ENCODE measurements at regions not wholly inside any gene's neighbourhood (a gene's known extent, or its start where the extent isn't known, plus 50 kb on each side); places are given as distances from the start of the nearest gene placed in this dataset.
A peak's percentile ranks its signal among the peaks of the same experiment; 100 is the strongest.
"Not testable (repeated sequence)": the region's sequence is repeated elsewhere in the genome, so short reads cannot be mapped to it uniquely, and the experiment has no call there.

DNA sequence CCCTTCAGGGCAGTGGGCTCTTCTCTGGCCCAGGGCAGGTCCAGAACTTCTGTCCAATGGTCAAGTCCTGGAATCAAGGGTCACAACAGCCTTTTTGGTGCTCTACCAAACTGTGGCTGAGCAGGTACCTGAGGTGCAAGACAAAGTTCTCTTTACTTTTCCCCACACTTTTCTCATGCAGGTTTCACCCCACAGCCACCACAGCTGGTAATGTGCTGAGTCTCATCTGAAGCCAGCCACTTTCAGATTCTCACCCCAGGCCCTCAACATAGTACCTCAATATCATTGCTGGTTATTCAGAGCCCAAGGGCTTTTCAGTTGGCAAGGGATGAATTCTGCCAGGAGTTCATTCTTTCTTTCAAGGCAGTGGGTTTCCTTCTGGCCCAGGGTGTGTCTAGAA, 426.0 kb downstream of the TECRL start:
- H3K4me3 ChIP-seq: no peak overlapping the region
- H3K27me3 ChIP-seq (ENCODE audit: low read depth): no peaks in the 10 kb centered on the region
- no peaks in the 10 kb centered on the region for H3K36me3 ChIP-seq
- no peak overlapping the region for H3K27ac ChIP-seq
- ATAC-seq (no peak), DNase-seq (no peak)
- peaks cover 19% of the 10 kb centered on the region for H3K9me3 ChIP-seq
- TF ChIP-seq, protein P1, sequence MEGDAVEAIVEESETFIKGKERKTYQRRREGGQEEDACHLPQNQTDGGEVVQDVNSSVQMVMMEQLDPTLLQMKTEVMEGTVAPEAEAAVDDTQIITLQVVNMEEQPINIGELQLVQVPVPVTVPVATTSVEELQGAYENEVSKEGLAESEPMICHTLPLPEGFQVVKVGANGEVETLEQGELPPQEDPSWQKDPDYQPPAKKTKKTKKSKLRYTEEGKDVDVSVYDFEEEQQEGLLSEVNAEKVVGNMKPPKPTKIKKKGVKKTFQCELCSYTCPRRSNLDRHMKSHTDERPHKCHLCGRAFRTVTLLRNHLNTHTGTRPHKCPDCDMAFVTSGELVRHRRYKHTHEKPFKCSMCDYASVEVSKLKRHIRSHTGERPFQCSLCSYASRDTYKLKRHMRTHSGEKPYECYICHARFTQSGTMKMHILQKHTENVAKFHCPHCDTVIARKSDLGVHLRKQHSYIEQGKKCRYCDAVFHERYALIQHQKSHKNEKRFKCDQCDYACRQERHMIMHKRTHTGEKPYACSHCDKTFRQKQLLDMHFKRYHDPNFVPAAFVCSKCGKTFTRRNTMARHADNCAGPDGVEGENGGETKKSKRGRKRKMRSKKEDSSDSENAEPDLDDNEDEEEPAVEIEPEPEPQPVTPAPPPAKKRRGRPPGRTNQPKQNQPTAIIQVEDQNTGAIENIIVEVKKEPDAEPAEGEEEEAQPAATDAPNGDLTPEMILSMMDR (IDR thresholded peaks at IDR 0.05): no peak
- H3K4me1 ChIP-seq: no peaks in the 10 kb centered on the region
- intact Hi-C loops (cut with DNase I): no loop called here

DNA sequence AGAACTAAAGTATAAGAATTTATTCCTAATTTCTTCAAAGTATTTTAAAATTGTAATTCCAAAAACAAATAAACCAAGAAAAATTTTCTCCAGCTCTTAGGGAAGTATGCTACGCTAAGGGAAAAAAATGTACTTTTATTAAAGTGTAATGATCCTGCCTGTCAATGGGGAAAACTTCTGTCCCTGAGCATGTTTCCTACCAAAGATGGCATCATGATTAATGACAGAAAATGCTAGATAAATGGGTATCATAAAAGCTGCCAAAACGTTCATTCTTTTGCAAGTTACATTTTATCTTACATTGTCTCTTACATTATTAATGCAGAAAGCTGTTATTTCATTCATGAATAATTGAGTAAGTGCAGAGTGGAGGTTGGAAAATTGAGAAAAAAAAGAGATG, 443.4 kb downstream of the TECRL start:
- H3K4me1 ChIP-seq: no peaks in the 10 kb centered on the region
- H3K4me3 ChIP-seq: no peak overlapping the region
- H3K36me3 ChIP-seq: no peaks in the 10 kb centered on the region
- H3K9me3 ChIP-seq: no peaks in the 10 kb centered on the region
- H3K27me3 ChIP-seq (ENCODE audit: low read depth): no peaks in the 10 kb centered on the region
- intact Hi-C loops (cut with DNase I): no loop called here
- ATAC-seq: no peak
- DNase-seq: no peak
- TF ChIP-seq, protein P1 (IDR thresholded peaks at IDR 0.05): no peak
- H3K27ac ChIP-seq: no peak overlapping the region

DNA sequence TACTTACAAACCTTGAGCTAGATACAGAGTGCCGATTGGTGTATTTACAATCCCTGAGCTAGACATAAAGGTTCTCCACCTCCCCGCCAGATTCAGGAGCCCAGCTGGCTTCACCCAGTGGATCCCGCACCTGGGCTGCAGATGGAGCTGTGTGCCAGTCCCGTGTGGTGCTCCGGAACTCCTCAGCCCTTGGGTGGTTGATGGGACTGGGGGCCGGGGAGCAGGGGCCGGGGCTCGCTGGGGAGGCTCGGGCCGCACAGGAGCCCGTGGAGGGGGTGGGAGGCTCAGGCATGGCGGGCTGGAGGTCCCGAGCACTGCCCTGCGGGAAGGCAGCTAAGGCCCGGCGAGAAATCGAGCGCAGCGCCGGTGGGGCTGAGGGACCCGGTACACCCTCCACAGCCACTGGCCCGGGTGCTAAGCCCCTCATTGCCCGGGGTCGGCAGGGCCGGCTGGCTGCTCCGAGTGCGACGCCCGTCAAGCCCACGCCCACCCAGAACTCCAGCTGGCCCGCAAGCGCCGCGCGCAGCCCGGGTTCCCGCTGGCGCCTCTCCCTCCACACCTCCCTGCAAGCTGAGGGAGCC, 466.5 kb downstream of the TECRL start:
- H3K27me3 ChIP-seq (ENCODE audit: low read depth); DNase-seq; intact Hi-C loops (cut with DNase I); ATAC-seq; H3K36me3 ChIP-seq; H3K27ac ChIP-seq; H3K9me3 ChIP-seq; H3K4me3 ChIP-seq; H3K4me1 ChIP-seq: not testable (repeated sequence)

DNA sequence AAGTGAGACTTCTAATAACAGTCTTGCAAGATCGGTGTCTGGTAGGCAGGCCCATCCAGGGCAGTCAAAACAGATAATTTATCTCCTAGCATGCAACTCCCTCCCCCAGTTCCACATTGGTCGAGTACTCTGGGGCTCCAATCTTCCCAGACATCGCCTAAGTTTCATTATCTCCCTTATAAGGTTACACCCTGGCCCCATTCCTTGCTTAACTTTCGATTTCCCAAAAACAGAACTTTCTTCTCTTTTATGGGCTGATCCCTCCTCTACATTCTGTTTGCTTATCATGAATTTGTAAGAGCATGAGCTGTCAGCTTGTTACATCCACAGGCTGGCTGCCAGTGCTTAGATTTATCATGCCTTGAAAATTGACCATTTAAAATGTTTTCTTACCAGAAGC, 471.3 kb downstream of the TECRL start:
- Histone ChIP-seq H3K4me3 (no peak overlapping the region), H3K27ac (peak overlapping the region; percentile 1), H3K27me3 (ENCODE audit: low read depth) (no peaks in the 10 kb centered on the region), H3K4me1 (no peaks in the 10 kb centered on the region), H3K9me3 (no peaks in the 10 kb centered on the region), H3K36me3 (no peaks in the 10 kb centered on the region)
- DNase-seq (no peak), ATAC-seq (peak; percentile 48 to 63)
- TF ChIP-seq, protein P1 (IDR thresholded peaks at IDR 0.05): no peak
- intact Hi-C loops (cut with DNase I): no loop called here

DNA sequence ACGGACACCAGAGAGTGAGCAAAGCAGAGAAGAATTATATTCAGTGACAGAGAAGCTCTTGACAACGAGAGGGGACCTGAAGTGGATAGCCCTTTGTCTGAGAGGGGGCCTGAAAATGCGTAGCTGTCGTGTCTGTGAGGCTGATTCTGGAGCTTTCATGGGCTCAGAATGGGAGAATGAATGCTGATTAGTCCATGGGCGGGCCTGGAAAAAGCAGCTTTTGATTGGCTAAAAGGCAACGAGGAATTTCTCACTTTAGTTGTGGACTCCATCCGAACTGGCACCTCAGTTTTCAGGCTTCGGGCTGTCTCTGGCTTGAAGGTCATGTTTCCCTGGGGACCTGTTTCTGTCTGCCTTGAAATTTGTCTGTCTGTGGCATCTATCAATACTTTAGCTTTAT, 487.1 kb downstream of the TECRL start:
- Histone ChIP-seq H3K27me3 (ENCODE audit: low read depth) (no peaks in the 10 kb centered on the region), H3K4me1 (no peaks in the 10 kb centered on the region), H3K9me3 (no peaks in the 10 kb centered on the region), H3K4me3 (no peak overlapping the region), H3K27ac (no peak overlapping the region), H3K36me3 (no peaks in the 10 kb centered on the region)
- DNase-seq (no peak), ATAC-seq (no peak)
- TF ChIP-seq, protein P1 (IDR thresholded peaks at IDR 0.05): no peak
- intact Hi-C loops (cut with DNase I): no loop called here

DNA sequence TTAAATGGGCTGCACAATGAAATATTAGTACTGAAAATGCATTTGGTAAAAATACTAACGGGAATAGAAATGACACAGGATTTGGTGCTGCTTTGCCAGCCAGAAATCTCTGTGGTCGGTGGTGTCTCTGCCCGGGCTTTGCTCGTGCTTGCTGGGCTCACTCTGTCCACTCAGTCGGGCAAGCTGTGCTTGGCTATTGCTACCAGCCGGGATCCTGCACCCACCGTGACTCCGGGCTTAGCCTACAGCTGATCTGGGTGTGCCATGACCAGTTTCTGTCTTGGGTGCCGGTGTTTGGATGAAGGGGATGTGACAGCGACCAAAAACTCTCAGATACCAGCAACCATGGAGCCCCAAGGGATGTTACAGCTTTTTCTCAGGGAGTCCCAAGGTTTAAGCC, 487.7 kb downstream of the TECRL start:
- Histone ChIP-seq H3K36me3 (no peaks in the 10 kb centered on the region), H3K27ac (no peak overlapping the region), H3K27me3 (ENCODE audit: low read depth) (no peaks in the 10 kb centered on the region), H3K9me3 (no peaks in the 10 kb centered on the region), H3K4me3 (no peak overlapping the region), H3K4me1 (no peaks in the 10 kb centered on the region)
- ATAC-seq (no peak), DNase-seq (no peak)
- TF ChIP-seq, protein P1 (IDR thresholded peaks at IDR 0.05): no peak
- intact Hi-C loops (cut with DNase I): no loop called here

Data from lower lobe of right lung (tissue), 2 donors.